ENCODE measurements at regions not wholly inside any gene's neighbourhood (a gene's known extent, or its start where the extent isn't known, plus 50 kb on each side); places are given as distances from the start of the nearest gene placed in this dataset.

DNA sequence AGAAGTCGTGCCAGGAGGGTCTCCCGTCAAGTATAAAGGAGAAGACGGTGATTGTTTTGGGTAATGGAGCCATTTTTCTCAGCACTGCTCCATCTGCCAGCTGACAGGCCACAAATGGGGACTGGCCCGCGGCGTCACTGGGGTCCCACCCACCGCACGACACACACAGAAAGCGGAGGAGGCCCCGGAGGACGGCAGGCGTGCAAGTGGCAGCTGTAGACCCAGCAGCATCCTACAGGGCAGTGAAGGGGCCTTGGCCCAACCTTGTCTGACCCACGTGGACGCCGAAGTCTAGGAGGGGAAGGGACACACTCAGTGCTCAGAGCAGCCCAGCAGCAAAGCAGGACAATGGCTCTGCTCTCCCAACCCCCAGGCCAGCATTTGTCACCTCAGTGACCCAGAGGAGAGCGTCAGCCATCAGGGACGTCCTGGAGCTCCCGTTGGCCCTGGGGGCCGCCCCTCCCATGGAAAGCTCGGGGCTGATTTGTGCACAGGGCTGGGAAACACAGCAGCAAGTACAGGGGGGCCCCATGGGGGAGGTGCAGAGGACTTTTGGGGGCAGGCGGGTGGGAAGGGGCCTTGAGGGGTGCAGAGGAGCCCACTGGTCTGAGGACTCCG, 644.4 kb downstream of the BRD1 start:
- peak in 3 of 10 donors; percentile 43 to 70 (median 51) for DNase-seq
- intact Hi-C loops (cut with DNase I): no loop called here

DNA sequence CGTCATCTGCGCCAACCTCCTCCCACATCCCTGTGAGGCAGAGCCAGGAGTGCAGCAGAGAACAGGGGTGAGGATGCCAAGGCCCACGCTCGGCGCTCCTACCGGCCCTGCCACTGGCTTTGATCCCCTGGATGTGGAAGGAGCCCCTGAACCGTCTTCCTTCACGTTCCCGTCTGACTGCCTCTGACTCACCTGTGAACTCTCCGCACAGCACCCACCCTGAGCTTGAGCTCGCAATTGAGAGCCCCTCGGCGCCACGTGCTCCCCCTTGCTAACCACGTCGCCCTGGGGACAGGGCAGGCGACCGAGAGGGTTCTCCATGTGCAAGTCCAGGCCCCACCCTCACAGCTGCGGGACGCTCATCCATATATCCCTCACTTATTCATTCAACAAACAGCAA, 645.3 kb downstream of the BRD1 start:
- intact Hi-C loops (cut with DNase I): no loop called here

DNA sequence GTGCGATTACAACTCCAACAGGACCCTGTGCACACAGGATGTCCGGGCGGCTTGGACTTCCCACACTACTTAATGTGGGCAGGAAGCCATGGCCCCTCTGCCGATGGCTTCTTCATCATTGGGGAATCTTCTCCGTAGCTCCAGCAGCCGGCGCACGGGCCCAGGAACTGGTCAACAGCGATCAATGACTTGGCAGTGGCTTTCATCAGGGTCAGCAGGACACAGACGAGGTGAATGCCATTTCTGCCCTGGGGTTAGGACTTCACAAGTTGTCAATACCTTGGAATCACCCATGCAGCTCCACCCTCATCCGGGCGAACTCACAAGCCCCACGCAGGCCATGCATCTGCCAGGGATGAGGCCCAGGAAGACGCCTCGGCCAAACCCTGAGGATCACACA, 645.7 kb downstream of the BRD1 start:
- intact Hi-C loops (cut with DNase I): no loop called here
- peak in 2 of 10 donors; percentile 33 to 66 for DNase-seq

More for the DNA sequence above, 645.3 kb downstream of the BRD1 start:
- peak in 3 of 10 donors; percentile 33 to 47 (median 42) for DNase-seq

DNA sequence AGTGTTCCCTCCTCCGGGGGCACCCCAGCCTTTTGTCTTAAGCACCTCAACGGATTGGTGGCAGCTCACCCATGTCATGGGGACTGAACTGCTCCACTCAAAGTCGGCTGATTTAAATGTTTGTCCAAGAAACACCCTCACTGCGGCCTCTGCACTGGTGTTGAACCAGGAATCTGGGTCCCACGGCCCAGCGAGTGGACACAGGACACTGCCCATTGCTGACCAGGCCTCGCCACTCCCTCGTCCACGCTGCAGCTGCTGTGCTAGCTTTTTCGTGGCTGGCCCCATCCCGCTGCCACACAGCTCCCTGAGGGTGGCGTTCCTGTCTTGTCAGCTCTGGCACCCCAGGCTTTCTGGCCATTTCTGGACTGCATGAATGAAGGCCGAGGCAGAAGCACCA, 646.2 kb downstream of the BRD1 start:
- peak in 3 of 10 donors; percentile 37 to 77 (median 65) for DNase-seq
- intact Hi-C loops (cut with DNase I): no loop called here

DNA sequence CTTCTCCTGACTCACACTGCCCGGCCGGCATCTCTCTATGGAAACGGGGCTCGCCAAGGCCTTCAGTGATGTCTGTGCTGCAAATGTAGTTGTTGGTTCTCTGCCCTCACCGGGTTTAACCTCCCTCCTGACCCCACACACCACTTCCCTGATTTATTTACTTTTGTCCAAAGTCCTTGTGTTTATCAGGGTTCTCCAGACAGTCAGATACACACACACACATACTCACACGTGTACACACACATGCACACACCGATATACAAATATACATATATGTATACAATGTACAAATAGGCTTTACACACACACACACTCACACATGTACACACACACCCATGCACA, 647.0 kb downstream of the BRD1 start:
- DNase-seq: no peak
- intact Hi-C loops (cut with DNase I): no loop called here

DNA sequence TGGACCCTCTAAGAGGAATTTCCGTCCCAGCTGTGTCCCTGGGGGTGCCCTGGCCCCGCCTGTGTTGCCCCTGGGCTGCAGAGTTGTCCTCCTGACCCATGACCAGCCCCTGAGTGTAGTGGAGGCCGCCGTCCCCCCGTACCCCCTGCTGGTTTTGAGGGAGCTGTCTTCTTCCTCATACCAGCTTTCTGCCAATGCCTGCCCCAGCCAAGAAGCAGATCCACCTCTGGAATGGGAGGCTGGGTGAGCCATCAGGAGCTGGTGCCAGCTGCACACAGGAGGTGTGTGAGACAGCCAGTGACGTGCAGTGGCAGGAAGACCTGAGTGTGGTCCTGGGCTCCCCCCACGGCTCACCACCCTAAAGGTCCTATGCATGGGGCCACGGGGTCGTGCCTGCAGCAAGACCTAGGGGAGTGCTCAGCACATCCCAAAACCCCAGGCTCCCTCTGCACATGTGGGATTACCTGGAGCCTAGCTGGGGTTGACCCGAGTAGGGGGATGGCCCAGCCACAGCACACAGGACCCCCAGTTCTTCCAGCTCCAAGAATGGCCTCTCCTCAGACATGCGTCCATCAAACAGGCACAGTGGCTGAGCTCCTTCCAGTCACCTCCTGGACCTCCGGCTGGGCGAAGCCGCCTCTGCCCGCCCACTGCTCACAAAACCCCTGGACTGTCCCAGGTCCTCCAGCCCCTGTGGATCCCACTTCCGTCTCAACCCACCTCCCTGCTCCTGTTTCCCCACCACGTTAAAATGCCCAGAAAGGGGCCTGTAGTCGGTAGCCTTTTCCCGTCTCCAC, 647.6 kb downstream of the BRD1 start:
- intact Hi-C loops (cut with DNase I): no loop called here
- peak in 3 of 10 donors; percentile 44 to 75 (median 67) for DNase-seq

DNA sequence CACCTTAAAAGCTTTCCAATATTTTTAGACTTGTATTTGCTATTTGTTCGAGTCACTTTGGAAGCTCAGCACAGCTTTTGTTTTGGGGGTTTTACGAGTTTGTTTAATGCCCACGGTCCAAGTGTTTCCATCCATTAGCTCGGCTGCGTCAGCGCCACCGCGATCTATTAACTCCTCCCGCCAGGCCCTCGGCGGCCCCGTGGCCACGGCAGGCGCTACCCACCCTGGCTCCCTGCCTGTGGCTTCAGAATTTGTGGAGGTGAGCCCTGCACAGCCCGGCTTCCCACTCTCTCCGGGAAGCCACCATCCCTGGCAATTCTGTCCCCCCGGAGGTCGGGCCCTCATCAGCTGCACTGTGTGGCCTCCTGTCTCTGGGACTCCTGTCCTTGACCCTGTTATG, 648.5 kb downstream of the BRD1 start:
- DNase-seq: peak in 3 of 10 donors; percentile 13 to 43 (median 41)
- intact Hi-C loops (cut with DNase I): no loop called here

DNA sequence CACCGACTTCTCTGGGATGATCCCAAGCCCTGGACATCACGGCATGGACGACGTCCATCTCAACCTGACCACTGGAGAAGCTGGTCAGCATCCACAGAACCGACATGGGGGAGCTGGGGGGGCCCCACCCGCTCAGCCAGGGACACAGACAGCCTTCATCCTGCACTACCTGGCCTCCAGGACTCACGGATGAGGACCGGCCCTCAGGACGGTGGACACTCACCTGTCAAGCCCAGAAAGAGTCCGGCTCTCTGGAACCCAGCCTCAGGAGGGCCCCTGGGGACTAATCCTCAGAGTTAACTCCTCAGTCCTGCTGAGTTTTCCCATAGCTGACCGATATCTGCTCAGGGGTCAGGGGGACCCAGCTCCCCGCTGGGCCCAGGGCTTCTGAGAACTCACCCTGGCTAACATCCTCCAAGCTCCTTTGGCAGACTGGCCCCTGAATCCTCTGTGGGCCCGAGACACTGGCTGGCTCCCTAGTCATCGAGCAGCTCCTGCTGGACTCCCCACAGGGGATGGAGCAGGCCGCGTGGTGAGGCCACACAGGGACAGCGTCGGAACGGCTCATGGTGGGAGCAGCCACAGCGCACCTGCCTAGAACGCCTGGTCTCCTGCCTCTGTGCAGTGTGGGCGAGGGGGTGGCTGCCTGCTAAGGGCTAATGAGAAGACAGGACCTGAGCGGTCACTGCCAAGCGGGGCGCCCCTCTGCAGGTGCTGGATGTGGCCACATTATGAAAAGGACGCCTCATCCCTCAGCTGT, 649.2 kb downstream of the BRD1 start:
- peak in 3 of 10 donors; percentile 67 to 72 (median 67) for DNase-seq
- intact Hi-C loops (cut with DNase I): no loop called here

DNA sequence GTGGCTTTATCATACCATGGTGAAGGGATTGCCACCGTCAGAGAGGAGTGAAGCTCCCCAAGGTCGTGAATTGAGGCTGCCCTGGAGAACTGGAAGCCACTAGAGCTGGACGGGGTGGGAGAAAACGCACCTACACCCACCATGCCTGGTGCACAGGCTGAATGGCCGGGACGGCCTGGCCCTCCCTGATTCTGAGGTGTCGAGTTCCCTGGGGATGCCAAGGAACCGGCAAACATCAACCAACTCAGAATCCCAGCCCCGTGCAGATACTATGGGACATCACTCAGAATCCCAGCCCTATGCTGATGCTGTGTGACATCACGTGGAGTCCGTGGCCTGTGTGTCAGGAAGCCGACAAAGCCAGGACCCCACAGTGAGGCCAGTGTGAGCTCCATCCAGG, 650.0 kb downstream of the BRD1 start:
- DNase-seq: peak in 3 of 10 donors; percentile 54 to 67 (median 59)
- intact Hi-C loops (cut with DNase I): no loop called here

DNA sequence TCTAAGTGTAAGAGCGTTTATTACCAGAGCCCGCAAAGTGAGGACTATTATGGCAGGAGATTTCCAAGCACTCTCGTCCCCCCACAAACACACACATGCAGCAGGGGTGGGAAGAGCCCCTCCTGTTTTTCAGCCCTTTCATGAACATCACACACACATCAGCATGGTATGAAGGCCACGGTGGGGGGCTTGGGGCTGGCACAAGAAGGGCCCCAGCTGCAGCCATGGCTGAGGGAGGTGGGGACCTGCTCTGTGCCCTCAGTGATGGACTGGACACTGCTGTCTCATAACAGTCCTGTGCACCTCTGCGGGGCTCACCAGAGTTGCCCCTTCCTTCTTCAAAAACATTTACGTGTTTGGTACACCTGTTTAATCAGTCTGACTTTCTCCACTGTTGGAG, 650.7 kb downstream of the BRD1 start:
- intact Hi-C loops (cut with DNase I): no loop called here
- DNase-seq: peak in 3 of 10 donors; percentile 11 to 37 (median 23)

DNA sequence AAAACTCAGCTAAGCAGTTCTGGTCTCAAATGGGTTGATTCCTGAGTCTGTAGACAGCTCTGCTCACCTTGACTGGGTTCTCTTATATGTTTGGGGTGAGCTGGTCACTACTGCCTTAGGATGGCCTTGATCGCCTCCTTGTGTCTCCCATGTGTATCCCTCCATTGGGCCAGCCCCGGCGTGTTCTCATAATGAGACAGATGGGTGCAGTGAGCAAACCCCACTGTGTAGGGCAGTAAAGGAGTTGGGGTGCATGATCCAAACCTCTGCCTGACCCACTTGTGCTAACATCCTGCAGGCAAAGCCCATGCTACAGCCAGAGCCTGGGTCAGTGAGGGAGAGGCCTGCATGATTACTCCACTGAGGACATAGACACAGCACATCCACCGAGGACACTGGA, 657.6 kb downstream of the BRD1 start:
- intact Hi-C loops (cut with DNase I): no loop called here
- DNase-seq: peak in 3 of 10 donors; percentile 23 to 61 (median 24)

DNA sequence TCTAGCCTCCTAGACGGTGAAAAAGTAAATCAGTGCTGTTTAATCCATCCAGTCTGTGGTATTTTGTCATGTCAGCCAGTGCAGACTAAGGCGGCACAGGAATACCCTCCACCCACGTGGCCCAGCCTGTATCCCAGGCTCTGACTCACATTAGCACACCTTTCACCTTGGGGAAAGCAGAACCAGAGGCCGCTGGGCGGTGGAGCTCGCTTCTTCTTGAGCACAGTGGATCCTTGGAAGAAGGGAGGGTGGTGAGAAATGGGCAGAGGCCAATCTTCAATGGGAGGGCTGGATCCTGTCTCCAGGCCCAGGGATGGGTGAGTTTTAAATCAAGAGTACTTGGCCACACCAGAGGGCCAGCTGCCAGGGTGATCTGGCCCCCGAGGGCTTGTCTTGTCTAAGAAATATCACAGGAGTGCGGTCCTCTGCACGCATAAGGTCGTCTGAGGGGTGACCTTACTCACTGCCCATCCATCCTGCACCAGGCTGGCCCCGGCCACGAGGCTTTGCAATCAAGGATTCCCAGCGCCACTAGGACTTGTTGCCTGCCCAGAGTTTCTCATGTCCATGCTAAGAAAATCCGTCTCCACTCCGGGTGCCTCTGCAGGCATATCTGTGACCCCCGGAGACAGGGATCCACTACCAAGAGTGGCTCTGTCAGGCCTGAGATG, 658.5 kb downstream of the BRD1 start:
- DNase-seq: peak in 3 of 10 donors; percentile 47 to 70 (median 68)
- intact Hi-C loops (cut with DNase I): no loop called here

DNA sequence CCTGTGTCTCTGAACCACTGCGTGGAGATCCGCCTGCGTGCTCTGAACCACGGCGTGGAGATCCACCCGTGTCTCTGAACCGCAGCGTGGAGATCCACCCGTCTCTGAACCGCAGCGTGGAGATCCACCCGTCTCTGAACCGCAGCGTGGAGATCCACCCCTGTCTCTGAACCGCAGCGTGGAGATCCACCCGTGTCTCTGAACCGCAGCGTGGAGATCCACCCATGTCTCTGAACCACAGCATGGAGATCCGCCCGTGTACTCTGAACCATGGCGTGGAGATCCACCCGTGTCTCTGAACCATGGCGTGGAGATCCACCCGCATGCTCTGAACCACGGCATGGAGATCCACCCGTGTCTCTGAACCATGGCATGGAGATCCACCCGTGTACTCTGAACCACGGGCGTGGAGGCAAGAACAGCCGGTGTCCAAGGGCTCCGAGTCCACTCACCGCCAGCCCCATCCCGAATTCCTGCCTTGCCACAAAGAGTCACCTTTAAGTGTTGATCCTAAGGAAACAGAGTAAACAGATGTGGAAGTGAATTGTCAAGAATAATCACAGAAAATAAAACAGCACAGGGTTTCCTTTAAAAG, 659.4 kb downstream of the BRD1 start:
- intact Hi-C loops (cut with DNase I): no loop called here
- DNase-seq: peak in 3 of 10 donors; percentile 32 to 61 (median 52)

DNA sequence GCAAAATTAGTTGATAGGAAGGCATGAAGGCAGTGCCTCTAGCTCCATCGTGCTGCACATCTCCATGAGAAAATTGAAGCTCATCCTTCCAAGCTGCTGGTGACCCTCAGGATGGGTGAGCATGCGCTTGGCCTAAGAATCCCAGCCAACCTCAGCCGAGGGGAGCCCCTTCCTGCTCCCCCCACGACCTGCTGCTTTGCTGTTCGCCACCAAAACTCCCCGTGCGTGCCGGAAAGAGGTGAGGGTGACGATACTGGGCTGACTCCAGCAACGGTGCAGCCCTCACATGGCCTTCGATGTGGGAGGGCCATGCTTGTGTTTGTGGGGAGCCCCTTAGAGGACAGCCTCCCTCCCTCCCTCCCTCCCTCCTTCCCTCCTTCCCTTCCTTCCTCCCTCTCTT, 660.9 kb downstream of the BRD1 start:
- intact Hi-C loops (cut with DNase I): no loop called here
- peak in 3 of 10 donors; percentile 26 to 66 (median 65) for DNase-seq

DNA sequence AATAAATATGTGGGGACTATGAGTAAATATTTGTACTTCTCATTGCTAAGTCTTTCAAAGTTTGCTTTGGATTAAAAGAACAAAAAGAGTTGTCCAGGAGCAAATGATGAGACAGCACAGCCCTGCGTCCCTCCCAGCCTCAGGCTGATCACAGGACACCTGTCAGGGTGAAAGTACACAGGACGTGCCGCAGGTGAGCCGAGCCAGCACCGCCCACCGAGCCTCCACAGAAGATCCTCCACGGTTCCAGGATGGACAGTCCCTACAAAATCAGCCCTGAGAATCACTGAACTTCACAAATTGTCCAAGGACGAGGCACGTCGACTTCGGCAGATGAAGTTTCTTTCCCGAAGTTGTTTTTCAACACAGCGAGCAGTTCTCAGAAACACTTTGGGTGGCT, 661.5 kb downstream of the BRD1 start:
- DNase-seq: peak in 3 of 10 donors; percentile 22 to 63 (median 60)
- intact Hi-C loops (cut with DNase I): no loop called here

DNA sequence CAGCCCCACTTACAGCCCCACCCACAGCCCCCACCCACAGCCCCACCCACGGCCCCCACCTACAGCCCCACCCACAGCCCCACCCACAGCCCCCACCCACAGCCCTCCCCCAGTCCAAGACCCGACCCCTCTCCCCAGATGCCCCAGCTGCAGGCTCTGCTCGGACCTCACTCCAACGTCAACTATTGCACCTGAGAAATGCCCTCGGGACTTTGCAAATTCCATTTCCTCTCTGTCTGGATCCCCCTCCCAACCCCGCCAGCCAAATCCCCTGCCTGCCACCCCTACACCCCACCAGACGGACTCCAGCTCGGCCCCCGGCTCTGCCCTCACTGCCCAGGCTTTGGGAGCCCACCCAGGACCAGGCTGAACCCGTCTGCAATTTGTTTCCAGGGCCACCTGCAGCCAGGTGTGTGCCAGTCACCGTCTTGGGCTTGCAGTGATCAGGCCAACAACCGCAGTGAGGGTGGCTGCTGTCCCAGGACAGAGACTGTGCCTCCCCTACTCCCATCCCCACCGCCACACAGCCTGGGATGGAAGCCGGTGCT, 662.8 kb downstream of the BRD1 start:
- intact Hi-C loops (cut with DNase I): no loop called here
- peak in 3 of 10 donors; percentile 9 to 70 (median 63) for DNase-seq

DNA sequence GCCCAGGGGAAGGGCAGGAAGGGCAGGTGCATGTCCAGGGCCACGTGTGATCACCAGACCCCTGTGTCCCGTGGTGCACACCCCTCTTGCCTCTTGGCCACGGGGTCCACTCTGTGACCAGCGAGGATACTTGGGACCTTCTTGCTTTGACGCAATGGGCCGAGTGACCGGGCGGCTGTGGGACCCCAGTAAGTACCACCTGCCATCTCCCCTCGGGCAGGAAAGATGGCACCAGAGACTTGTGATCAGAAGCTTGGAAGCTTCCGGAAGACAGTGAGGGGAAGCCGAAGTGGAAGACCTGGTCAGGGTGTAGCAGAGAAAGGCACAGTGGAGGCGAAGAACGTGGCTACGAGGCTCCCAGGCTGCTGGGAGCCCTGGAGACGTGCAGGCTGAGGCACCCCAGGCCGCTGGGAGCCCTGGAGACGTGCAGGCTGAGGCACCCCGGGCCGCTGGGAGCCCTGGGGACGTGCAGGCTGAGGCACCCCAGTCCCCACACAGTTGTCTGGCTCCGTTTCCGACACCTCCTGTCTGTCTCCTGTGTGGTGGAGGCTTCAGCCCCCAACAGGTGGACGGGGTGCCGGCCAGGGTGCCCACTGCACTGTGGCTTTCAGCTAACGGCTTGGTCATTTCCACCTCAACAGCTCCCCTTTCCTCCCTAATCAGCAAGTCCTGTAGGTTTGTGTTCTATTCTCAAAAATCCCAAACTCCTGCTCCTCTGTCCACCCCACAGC, 663.5 kb downstream of the BRD1 start:
- peak in 3 of 10 donors; percentile 29 to 65 (median 33) for DNase-seq
- intact Hi-C loops (cut with DNase I): no loop called here

DNA sequence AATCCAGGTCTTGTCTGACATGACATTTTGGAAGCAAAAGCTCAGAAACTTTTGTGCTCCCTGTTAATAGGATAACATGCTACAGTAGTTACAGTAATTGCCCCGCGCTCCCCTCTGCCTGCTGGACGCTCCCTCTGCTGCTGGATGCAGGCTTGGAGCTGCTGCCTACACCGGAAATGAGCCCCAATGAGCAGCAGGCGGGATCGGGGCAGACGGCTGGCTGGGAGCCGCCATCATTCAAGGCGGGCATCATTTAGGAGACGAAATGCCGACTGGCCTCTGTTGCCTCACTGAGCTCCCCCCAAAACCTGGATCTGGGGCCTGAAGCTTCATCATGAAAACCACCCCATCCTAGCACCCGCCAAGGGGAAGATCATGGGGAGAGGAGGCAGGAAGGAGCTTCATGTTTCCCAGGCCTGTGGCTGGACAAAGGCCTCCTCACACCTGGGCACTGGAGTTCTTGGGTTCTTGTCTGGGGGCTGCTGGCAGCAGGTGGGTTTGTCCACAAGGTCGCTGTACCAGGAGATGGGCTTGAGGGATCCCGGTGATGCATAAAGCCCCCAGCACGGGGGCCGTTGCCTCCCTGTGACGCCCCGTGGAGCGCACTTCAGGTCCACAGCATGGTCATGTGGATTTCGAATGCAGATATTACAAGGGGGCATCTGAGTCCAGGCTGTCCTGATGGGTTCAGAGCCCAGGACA, 664.3 kb downstream of the BRD1 start:
- peak in 2 of 10 donors; percentile 50 to 55 for DNase-seq
- intact Hi-C loops (cut with DNase I): no loop called here

DNA sequence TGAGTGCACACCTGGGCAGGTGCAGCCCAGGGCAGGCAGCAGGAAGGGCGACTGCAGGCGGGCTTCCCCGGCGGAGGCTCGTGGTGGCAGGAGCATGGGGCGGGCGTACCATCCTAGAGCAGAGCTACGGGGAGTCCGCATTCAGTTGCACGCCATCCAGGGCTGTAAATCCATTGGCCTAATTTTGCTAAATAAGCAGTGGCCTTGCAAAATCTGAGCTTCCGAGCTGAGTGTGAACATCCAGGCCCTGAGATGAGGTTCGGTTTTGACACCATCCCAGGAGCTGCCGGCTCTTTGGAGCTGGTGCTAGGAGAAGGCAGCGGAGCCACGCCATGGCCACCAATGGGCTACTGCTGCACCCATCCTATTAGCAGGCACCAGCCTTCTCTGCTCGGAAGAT, 664.8 kb downstream of the BRD1 start:
- intact Hi-C loops (cut with DNase I): no loop called here
- DNase-seq: peak in 2 of 10 donors; percentile 31 to 64

Measured in posterior cingulate gyrus (tissue), 11 donors.